Fibroblast of pulmonary artery (primary cell): ENCODE measurements at regions not wholly inside any gene's neighbourhood (a gene's known extent, or its start where the extent isn't known, plus 50 kb on each side); places are given as distances from the start of the nearest gene placed in this dataset.

ENCODE experiments used
- DNase-seq: peaks from one replicate; pipeline ENCODE4 v3.0.0-alpha.2; 2010; ENCODE audit warnings: low read depth
- H3K4me3 ChIP-seq: replicated peaks from 2 replicates; pipeline ENCODE4 v1.5.1; 2011; ENCODE audit warnings: low read depth, mild to moderate bottlenecking, control low read depth, low read length, moderate library complexity
- TF ChIP-seq, protein P1 (sequence below): IDR thresholded peaks from 2 replicates; pipeline ENCODE4 v1.5.1; 2011; ENCODE audit warnings: mild to moderate bottlenecking, control low read depth, low read length, inconsistent platforms; ENCODE audit errors: missing control alignments

DNA sequence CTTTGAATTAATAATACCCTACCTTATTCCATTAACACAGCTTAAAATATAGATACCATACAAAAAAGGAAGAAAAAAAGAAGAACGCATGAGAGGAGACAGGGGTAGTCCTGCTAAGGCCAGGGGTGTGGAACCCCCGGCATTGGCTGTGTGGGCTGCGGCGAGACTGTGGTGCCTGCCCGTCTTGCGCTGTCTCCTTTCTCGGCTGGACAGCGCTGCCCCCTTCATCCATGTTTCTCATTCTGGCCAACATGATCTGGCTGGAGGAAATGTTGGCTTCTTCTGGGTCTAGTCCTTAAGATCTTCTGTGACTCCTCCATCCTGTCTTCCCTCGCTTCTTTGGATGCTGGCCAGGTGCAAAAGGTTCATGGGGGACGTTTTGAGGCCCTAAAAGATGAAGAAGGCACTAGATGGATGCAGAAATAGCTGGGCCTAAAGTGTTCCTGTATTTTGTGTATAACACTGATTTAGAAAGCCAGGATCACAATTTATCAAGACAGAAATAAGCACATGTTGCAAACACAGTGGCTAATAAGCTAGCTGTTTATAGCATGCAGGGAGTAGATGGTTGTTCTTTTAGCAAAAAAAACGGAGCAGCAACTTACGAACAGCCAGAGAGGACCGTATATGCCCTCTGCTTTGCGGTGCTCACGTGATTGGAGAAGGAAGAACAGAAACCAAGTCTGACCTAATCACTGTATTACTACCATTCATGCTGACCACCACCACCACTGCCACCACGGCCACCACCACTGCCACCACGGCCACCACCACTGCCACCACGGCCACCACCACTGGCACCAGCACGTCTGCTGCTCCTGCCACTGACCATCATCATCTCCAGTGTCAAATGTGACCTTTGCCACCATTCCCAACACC lies 71.7 kb upstream of the ASB18 start:
- no peak for DNase-seq
- H3K4me3 ChIP-seq, result no peak overlapping the region
- TF ChIP-seq, protein P1, sequence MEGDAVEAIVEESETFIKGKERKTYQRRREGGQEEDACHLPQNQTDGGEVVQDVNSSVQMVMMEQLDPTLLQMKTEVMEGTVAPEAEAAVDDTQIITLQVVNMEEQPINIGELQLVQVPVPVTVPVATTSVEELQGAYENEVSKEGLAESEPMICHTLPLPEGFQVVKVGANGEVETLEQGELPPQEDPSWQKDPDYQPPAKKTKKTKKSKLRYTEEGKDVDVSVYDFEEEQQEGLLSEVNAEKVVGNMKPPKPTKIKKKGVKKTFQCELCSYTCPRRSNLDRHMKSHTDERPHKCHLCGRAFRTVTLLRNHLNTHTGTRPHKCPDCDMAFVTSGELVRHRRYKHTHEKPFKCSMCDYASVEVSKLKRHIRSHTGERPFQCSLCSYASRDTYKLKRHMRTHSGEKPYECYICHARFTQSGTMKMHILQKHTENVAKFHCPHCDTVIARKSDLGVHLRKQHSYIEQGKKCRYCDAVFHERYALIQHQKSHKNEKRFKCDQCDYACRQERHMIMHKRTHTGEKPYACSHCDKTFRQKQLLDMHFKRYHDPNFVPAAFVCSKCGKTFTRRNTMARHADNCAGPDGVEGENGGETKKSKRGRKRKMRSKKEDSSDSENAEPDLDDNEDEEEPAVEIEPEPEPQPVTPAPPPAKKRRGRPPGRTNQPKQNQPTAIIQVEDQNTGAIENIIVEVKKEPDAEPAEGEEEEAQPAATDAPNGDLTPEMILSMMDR, result no peak

DNA sequence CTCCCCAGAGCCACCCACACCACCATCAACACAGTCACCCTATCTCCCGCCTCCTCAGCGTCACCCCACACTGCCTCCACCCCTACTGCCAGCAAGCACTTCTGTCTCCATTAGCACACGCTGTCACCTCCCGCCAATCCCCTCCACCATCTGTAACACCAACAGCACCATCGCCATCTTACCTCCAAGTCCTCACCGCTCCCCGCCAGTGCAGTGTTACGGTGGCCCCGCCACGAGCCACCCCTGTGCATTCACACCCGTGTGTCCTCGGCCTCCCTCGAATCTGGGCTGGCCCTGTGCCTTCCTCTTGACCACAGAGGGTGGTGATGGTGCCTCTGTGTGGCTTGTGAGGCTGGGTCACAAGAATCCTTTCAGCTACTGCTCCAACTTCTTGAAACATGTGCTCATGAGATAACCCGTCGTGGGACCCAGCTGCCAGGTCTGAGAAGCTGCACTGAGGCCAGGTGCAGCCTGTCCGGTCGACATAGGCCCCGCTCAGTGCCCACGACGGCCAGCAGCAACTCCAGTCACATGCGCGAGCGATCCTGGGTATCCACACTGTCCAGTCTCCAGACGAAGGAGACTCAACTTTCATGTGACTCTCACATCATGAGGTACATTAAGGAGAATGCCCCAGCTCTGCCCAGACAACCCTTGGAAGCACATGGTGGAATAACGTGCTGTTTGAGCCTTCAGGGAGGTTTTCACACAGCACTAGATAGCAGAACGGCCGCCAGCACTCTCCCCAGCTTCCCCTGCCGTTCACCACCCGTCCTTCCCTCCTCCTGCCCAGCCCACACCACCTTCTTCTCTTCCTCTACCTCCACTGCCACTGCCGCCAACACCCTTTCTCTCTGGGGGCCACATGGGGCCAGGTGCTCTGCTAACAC lies 72.6 kb upstream of the ASB18 start:
- no peak overlapping the region for H3K4me3 ChIP-seq
- TF ChIP-seq, protein P1, result no peak
- DNase-seq, result no peak

DNA sequence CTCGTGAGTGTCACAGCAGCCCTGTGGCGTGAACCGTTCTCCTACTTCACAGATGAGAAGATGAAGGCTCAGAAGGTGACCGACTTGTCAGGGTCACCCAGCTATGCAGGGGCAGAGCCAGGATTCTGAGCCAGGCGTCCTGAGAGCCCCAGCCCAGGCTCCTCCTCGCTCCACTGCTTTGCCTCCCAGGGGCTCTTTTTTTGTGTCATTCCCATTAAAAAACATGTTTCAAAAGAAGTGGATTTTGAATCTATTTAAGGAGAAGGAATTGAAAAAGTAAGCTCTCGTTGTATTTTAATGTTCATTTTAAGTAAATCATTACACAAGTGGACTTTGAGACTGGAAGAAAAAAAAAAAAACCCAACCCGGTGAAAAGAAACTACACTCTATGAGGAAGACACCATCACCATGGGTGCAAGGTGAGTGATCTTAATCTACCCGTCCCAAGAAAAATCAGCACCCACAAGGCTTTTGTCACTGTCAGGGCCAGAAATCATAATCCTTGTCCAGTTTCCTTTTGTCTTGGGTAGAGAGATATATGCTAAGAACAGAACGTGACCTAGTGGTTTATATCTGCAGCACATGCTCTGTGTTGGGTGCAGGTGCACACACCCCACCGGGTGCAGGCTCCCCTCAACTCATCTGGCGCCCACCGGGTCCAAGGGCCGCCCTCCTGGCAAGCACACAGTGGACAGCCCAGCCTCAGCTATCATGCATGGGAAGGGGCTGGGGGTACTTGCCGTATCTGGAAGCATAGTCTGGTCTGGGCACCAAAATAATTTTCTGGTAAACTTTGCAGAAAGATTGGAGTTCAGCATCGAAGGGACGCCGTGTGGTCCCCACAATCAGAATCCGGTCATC lies 73.5 kb upstream of the ASB18 start:
- H3K4me3 ChIP-seq, result no peak overlapping the region
- TF ChIP-seq, protein P1, result no peak
- DNase-seq, result no peak

DNA sequence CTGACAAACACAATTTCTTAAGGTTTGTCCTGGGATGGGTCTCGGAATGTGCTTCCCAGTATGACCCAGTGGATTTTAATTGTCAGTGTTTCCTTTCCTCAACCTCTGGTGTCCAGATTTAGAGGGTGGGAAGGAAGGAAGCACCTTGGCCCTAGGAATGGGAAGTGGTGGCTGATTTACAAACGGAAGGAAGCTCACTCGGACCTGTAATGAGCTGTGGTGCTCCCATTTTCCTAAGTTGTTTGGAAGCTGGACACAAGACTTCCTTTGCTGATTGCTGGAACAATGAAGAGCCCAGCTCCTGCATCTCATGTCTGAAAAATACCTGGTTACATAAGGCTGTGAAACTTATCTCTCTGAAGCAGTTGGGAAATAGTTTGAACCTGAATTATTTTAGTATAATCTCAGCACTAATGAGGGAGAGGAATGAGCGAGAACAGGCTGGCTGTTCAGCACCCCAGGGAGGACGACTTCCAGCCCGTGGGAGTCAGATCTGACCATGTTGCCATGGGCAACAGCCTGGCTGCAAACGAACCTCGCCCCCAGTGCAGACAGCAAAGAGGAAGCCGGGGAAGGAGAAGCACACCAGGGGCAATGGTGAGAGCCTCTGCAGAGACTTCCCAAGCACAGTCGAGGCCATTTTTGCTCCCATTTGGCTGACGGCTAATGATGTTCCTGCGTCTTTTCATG lies 74.4 kb upstream of the ASB18 start:
- TF ChIP-seq, protein P1, result no peak
- H3K4me3 ChIP-seq, result no peak overlapping the region
- peak; percentile 33 for DNase-seq

DNA sequence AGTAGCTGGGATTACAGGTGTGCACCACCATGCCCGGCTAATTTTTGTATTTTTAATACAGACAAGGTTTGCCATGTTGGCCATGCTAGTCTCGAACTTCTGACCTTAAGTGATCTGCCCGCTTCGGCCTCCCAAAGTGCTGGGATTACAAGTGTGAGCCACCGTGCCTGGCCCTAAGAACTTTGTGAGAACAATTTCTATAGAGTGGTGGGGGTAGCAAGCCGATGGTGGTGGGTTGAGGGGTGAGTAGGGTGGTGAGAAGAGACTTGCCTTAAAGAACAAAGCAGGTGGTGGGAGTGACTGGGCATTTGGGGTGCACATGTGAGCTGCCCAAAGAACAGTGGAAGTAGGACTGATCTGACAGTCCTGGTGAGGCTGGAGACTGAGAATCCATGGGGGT lies 76.0 kb upstream of the ASB18 start:
- TF ChIP-seq, protein P1, result no peak
- no peak overlapping the region for H3K4me3 ChIP-seq
- no peak for DNase-seq

DNA sequence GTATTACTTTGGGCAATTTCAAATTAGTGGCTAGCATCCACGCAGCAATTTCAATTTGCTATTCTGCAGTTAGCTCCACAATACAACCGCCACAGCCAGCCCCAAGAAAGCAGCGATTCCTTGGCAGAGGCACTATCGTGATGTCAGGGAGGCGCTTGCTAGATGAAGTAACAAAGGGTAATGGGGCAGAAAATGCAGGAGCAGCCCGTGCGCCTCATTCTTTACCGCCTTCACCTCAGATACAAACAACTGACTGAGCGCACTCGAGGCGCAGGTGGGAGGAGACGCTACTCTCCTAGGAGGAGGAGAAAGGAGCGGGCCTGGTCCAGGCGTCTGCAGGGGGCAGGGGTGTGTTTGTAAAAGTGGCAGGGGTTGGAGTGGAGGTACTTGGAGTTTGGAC lies 76.9 kb upstream of the ASB18 start:
- DNase-seq, result no peak
- H3K4me3 ChIP-seq, result no peak overlapping the region
- TF ChIP-seq, protein P1, result no peak
